ENCODE measurements at regions not wholly inside any gene's neighbourhood (a gene's known extent, or its start where the extent isn't known, plus 50 kb on each side); places are given as distances from the start of the nearest gene placed in this dataset.

- no peak for DNase-seq
Measured at GRCh38 chr14:26773906-26774593, 176.2 kb upstream of the NOVA1 start.

- peak; percentile 17 for DNase-seq
Measured at GRCh38 chr14:26775765-26776563, 178.1 kb upstream of the NOVA1 start.

GRCh38 chr14:26791117-26791806 lies 193.4 kb upstream of the NOVA1 start:
- no peak for DNase-seq

- no peak for DNase-seq
Measured at GRCh38 chr14:26794731-26795130, 196.9 kb upstream of the NOVA1 start.

- no peak for DNase-seq
Measured at GRCh38 chr14:26808407-26808806, 210.6 kb upstream of the NOVA1 start.

- no peak for DNase-seq
Measured at GRCh38 chr14:26810631-26811030, 212.8 kb upstream of the NOVA1 start.

GRCh38 chr14:26811756-26812305 lies 214.0 kb upstream of the NOVA1 start:
- DNase-seq: no peak

GRCh38 chr14:26820138-26820537 lies 222.3 kb upstream of the NOVA1 start:
- DNase-seq: no peak

GRCh38 chr14:26820572-26820971 lies 222.7 kb upstream of the NOVA1 start:
- DNase-seq: no peak

- DNase-seq: no peak
Measured at GRCh38 chr14:26828741-26829140, 230.9 kb upstream of the NOVA1 start.

GRCh38 chr14:26833621-26834176 lies 235.9 kb upstream of the NOVA1 start:
- DNase-seq: no peak

- no peak for DNase-seq
Measured at GRCh38 chr14:26835979-26836570, 238.2 kb upstream of the NOVA1 start.

GRCh38 chr14:26839481-26839880 lies 241.6 kb upstream of the NOVA1 start:
- no peak for DNase-seq

GRCh38 chr14:26841326-26841725 lies 243.5 kb upstream of the NOVA1 start:
- DNase-seq: no peak

GRCh38 chr14:26841920-26842741 lies 244.3 kb upstream of the NOVA1 start:
- DNase-seq: peak; percentile 50

GRCh38 chr14:26845151-26845818 lies 247.5 kb upstream of the NOVA1 start:
- DNase-seq: no peak

GRCh38 chr14:26846388-26846787 lies 248.6 kb upstream of the NOVA1 start:
- no peak for DNase-seq

- no peak for DNase-seq
Measured at GRCh38 chr14:26849514-26849913, 251.7 kb upstream of the NOVA1 start.

GRCh38 chr14:26851793-26852192 lies 254.0 kb upstream of the NOVA1 start:
- DNase-seq: no peak

- no peak for DNase-seq
Measured at GRCh38 chr14:26855077-26855753, 257.4 kb upstream of the NOVA1 start.

Measured in right hindlimb (tissue), 1 donor.